NCI-H446 (cell line): ENCODE measurements at regions not wholly inside any gene's neighbourhood (a gene's known extent, or its start where the extent isn't known, plus 50 kb on each side); places are given as distances from the start of the nearest gene placed in this dataset.

Source experiments
- DNase-seq, 2 experiments: peaks; one replicate each; lab custom pipeline; 2025; lab: John Stamatoyannopoulos, UW

- DNase-seq, result no peak
Measured at GRCh38 chr3:127458696-127459604, 131.6 kb downstream of the TPRA1 start.

GRCh38 chr3:127457546-127458145 is 132.9 kb downstream of the TPRA1 start:
- no peak for DNase-seq

GRCh38 chr3:127457094-127457475 is 133.4 kb downstream of the TPRA1 start:
- DNase-seq, result no peak

- no peak for DNase-seq
Measured at GRCh38 chr3:127456471-127457093, 134.0 kb downstream of the TPRA1 start.

- DNase-seq, result peak; percentile 13 to 76
Measured at GRCh38 chr3:127455541-127456450, 134.7 kb downstream of the TPRA1 start.

GRCh38 chr3:127454968-127455367 is 135.6 kb downstream of the TPRA1 start:
- DNase-seq, result no peak

- no peak for DNase-seq
Measured at GRCh38 chr3:127454051-127454450, 136.5 kb downstream of the TPRA1 start.

- no peak for DNase-seq
Measured at GRCh38 chr3:127452321-127452821, 138.2 kb downstream of the TPRA1 start.

- DNase-seq, result no peak
Measured at GRCh38 chr3:127451321-127451720, 139.2 kb downstream of the TPRA1 start.

- no peak for DNase-seq
Measured at GRCh38 chr3:127450331-127450730, 140.2 kb downstream of the TPRA1 start.

- no peak for DNase-seq
Measured at GRCh38 chr3:127449486-127450212, 140.9 kb downstream of the TPRA1 start.

- DNase-seq, result no peak
Measured at GRCh38 chr3:127448671-127449070, 141.9 kb downstream of the TPRA1 start.

- peak in 1 of 2 experiments; percentile 49 for DNase-seq
Measured at GRCh38 chr3:127448161-127448561, 142.4 kb downstream of the TPRA1 start.

- no peak for DNase-seq
Measured at GRCh38 chr3:127446756-127447155, 143.8 kb downstream of the TPRA1 start.

- DNase-seq, result no peak
Measured at GRCh38 chr3:127445581-127446343, 144.8 kb downstream of the TPRA1 start.

GRCh38 chr3:127444761-127445160 is 145.8 kb downstream of the TPRA1 start:
- no peak for DNase-seq

- DNase-seq, result no peak
Measured at GRCh38 chr3:127443581-127444375, 146.8 kb downstream of the TPRA1 start.

GRCh38 chr3:127442506-127442905 is 148.0 kb downstream of the TPRA1 start:
- no peak for DNase-seq

GRCh38 chr3:127441764-127442163 is 148.8 kb downstream of the TPRA1 start:
- DNase-seq, result no peak
